Immature natural killer cell (primary cell): ENCODE measurements at regions not wholly inside any gene's neighbourhood (a gene's known extent, or its start where the extent isn't known, plus 50 kb on each side); places are given as distances from the start of the nearest gene placed in this dataset.
"Not testable (repeated sequence)": the region's sequence is repeated elsewhere in the genome, so short reads cannot be mapped to it uniquely, and the experiment has no call there.

Experiments used
- DNase-seq, 3 donors: peaks; one replicate each; pipeline ENCODE4 v3.0.0; 2022; ENCODE audit warnings: mixed read lengths in 1 of 3
- H3K27ac Mint-ChIP-seq, 6 donors: one replicate each; pipeline ENCODE4 v1.8.0; 2020; ENCODE audit warnings: mixed read lengths in 6 of 6, mild to moderate bottlenecking in 5 of 6, inconsistent platforms in 4 of 6, moderate library complexity in 3 of 6
- H3K27me3 Mint-ChIP-seq, 3 donors: one replicate each; pipeline ENCODE4 v1.8.0; 2020 to 2021; ENCODE audit warnings: low read depth in 3 of 3, mild to moderate bottlenecking in 3 of 3, mixed read lengths in 3 of 3, moderate library complexity in 3 of 3, inconsistent platforms in 1 of 3
- H3K36me3 Mint-ChIP-seq, 3 donors: one replicate each; pipeline ENCODE4 v1.8.0; 2020; ENCODE audit warnings: mixed read lengths in 3 of 3, inconsistent platforms in 2 of 3, mild to moderate bottlenecking in 2 of 3
- H3K4me1 Mint-ChIP-seq, 2 donors: one replicate each; pipeline ENCODE4 v1.8.0; 2020; ENCODE audit warnings: inconsistent platforms in 2 of 2, mild to moderate bottlenecking in 2 of 2, mixed read lengths in 2 of 2, moderate library complexity in 1 of 2
- H3K4me3 Mint-ChIP-seq, 5 donors: one replicate each; pipeline ENCODE4 v1.8.0; 2020; ENCODE audit warnings: mild to moderate bottlenecking in 5 of 5, mixed read lengths in 5 of 5, inconsistent platforms in 3 of 5, moderate library complexity in 3 of 5
- H3K9me3 Mint-ChIP-seq, 6 donors: one replicate each; pipeline ENCODE4 v1.8.0; 2020; ENCODE audit warnings: mild to moderate bottlenecking in 6 of 6, mixed read lengths in 6 of 6, inconsistent platforms in 4 of 6, moderate library complexity in 3 of 6

DNA sequence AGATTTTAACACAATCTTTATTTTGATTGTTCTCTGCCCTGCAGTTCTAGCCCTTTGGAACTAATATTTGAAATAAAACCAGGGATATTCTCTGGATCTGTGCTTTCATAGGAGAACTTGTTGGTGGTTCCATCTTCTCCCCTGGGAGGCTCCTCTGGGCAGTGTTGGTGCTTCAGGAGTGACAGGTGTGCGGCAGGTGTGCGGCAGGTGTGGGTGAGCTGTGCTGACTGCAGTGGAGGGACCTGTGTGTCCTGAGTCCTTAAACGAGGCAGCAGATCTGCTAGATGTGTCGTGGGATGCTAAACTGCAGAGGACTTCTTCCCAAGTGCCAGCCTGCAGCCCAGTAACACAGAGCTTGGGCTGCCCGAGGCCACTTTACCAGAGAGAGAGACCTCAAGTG lies 98.4 kb downstream of the LYZL1 start:
- H3K4me1 Mint-ChIP-seq = no peaks in the 10 kb centered on the region
- no peak overlapping the region for H3K4me3 Mint-ChIP-seq
- no peaks in the 10 kb centered on the region for H3K36me3 Mint-ChIP-seq
- H3K27ac Mint-ChIP-seq = no peak overlapping the region
- no peaks in the 10 kb centered on the region for H3K9me3 Mint-ChIP-seq
- DNase-seq = no peak
- H3K27me3 Mint-ChIP-seq = peaks cover 0 to 18% (median 4%) of the 10 kb centered on the region in 3 donors

DNA sequence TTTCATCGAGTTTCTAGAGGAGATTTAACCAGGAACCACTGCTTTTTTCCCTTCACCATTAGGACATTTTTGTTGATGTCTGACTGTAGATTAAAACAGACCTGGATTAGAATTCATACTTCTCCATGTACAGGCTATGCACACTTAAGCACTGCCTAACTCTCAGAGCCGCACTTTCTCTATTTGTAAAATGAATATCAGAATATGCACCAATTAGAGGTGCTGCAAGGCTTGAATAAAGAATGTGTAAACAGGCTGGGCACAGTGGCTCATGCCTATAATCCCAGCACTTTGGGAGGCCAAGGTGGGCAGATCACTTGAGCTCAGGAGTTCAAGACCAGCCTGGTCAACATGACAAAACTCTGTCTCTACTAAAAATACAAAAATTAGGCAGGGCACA lies 99.2 kb downstream of the LYZL1 start:
- DNase-seq, H3K4me3 Mint-ChIP-seq, H3K4me1 Mint-ChIP-seq, H3K27ac Mint-ChIP-seq, H3K36me3 Mint-ChIP-seq, H3K9me3 Mint-ChIP-seq: not testable (repeated sequence)
- H3K27me3 Mint-ChIP-seq = peaks cover 0 to 16% (median 4%) of the 10 kb centered on the region in 3 donors

GRCh38 chr10:29389493-29389892 lies 100.6 kb downstream of the LYZL1 start:
- Mint-ChIP-seq H3K27ac (no peak overlapping the region), H3K4me1 (no peaks in the 10 kb centered on the region), H3K36me3 (no peaks in the 10 kb centered on the region), H3K4me3 (no peak overlapping the region), H3K27me3 (peaks cover 0 to 4% (median 2%) of the 10 kb centered on the region in 3 donors), H3K9me3 (no peaks in the 10 kb centered on the region)
- no peak for DNase-seq

- H3K4me3 Mint-ChIP-seq = no peak overlapping the region
- H3K27ac Mint-ChIP-seq = no peak overlapping the region
- peaks cover 0 to 4% (median 2%) of the 10 kb centered on the region in 3 donors for H3K27me3 Mint-ChIP-seq
- no peak for DNase-seq
- H3K9me3 Mint-ChIP-seq = no peaks in the 10 kb centered on the region
- H3K36me3 Mint-ChIP-seq = no peaks in the 10 kb centered on the region
- no peaks in the 10 kb centered on the region for H3K4me1 Mint-ChIP-seq
Measured at GRCh38 chr10:29389935-29390334, 101.1 kb downstream of the LYZL1 start.

GRCh38 chr10:29392376-29393021 lies 103.6 kb downstream of the LYZL1 start:
- DNase-seq = peak in 1 of 3 donors; percentile 19
- H3K4me3 Mint-ChIP-seq = no peak overlapping the region
- H3K27ac Mint-ChIP-seq = no peak overlapping the region
- H3K4me1 Mint-ChIP-seq = no peaks in the 10 kb centered on the region
- peaks cover 3 to 8% (median 4%) of the 10 kb centered on the region in 3 donors for H3K27me3 Mint-ChIP-seq
- no peaks in the 10 kb centered on the region for H3K36me3 Mint-ChIP-seq
- H3K9me3 Mint-ChIP-seq = no peaks in the 10 kb centered on the region

- Mint-ChIP-seq H3K4me1 (no peaks in the 10 kb centered on the region), H3K27me3 (peaks cover 3 to 11% (median 6%) of the 10 kb centered on the region in 3 donors), H3K9me3 (no peaks in the 10 kb centered on the region), H3K4me3 (no peak overlapping the region), H3K36me3 (no peaks in the 10 kb centered on the region), H3K27ac (no peak overlapping the region)
- no peak for DNase-seq
Measured at GRCh38 chr10:29394321-29394932, 105.6 kb downstream of the LYZL1 start.

- H3K36me3 Mint-ChIP-seq = no peaks in the 10 kb centered on the region
- no peak overlapping the region for H3K27ac Mint-ChIP-seq
- no peaks in the 10 kb centered on the region for H3K4me1 Mint-ChIP-seq
- no peak for DNase-seq
- no peak overlapping the region for H3K4me3 Mint-ChIP-seq
- peaks cover 3 to 11% (median 6%) of the 10 kb centered on the region in 3 donors for H3K27me3 Mint-ChIP-seq
- H3K9me3 Mint-ChIP-seq = no peaks in the 10 kb centered on the region
Measured at GRCh38 chr10:29395409-29395808, 106.5 kb downstream of the LYZL1 start.

DNA sequence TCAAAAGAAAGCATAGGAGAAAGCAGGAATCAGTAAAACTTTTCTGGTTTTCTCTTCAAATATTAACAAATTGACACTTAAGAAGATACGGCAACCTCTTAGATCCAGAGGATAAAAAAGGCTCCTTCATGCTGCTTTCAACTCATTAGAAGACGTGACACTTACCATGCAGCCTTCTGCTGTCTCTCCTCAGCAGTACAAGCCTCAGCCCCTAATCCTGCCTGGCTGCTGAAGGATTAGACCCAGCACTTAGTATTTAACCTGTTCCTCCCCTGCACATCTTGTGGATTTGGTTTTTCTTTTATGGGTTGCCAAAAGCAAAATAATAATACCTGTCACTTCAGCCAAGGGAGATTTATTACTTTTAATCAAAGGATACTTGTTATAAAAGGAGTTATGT lies 108.4 kb downstream of the LYZL1 start:
- H3K4me3 Mint-ChIP-seq = no peak overlapping the region

GRCh38 chr10:29403208-29403607 lies 114.3 kb downstream of the LYZL1 start:
- Mint-ChIP-seq H3K4me3 (no peak overlapping the region), H3K4me1 (no peaks in the 10 kb centered on the region), H3K27me3 (peaks cover 2 to 18% (median 3%) of the 10 kb centered on the region in 3 donors), H3K27ac (no peak overlapping the region), H3K36me3 (no peaks in the 10 kb centered on the region), H3K9me3 (peaks cover 0 to 3% (median 0%) of the 10 kb centered on the region in 6 donors)
- DNase-seq = no peak

More for the DNA sequence above, 108.4 kb downstream of the LYZL1 start:
- Mint-ChIP-seq H3K36me3 (no peaks in the 10 kb centered on the region), H3K9me3 (peaks cover 0 to 3% (median 0%) of the 10 kb centered on the region in 6 donors), H3K27me3 (peaks cover 5 to 13% (median 6%) of the 10 kb centered on the region in 3 donors), H3K4me1 (no peaks in the 10 kb centered on the region), H3K27ac (no peak overlapping the region)
- DNase-seq = no peak

- H3K27me3 Mint-ChIP-seq = peaks cover 0 to 9% (median 0%) of the 10 kb centered on the region in 3 donors
- no peaks in the 10 kb centered on the region for H3K36me3 Mint-ChIP-seq
- peaks cover 21 to 34% of the 10 kb centered on the region in 2 donors for H3K4me1 Mint-ChIP-seq
- DNase-seq = no peak
- H3K9me3 Mint-ChIP-seq = no peaks in the 10 kb centered on the region
- peak overlapping the region in 1 of 6 donors; percentile 38 for H3K27ac Mint-ChIP-seq
- H3K4me3 Mint-ChIP-seq = peak overlapping the region in 1 of 5 donors; percentile 24
Measured at GRCh38 chr10:29407280-29407858, 118.5 kb downstream of the LYZL1 start.
